CD4-positive, alpha-beta T cell treated with Interleukin-10 for 1 hour (primary cell): ENCODE measurements at regions not wholly inside any gene's neighbourhood (a gene's known extent, or its start where the extent isn't known, plus 50 kb on each side); places are given as distances from the start of the nearest gene placed in this dataset.
A peak's percentile ranks its signal among the peaks of the same experiment; 100 is the strongest.
"Not testable (repeated sequence)": the region's sequence is repeated elsewhere in the genome, so short reads cannot be mapped to it uniquely, and the experiment has no call there.

Experiments
- DNase-seq: peaks from one replicate; pipeline ENCODE4 v3.0.0-alpha.2; 2020

DNA sequence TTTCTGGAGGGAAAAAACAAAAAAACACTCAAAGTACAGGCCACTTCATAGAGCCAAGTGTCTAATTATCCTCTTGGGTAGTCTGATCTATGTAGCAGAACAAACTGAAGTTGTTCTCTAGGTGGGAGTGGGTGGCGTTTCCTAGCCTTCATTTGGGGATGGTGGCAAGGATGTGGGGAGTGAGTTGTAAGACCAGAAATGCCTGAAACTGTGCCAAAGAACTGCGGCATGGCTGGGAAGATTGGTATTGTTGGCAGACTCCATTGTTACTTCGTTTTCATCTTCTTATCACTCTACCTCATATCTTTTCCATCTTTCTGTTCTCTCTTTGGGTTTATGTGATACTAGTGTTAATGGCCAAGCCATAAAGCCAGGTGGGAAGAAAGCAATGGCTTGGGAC is 177.3 kb upstream of the DDHD1 start:
- no peak for DNase-seq

DNA sequence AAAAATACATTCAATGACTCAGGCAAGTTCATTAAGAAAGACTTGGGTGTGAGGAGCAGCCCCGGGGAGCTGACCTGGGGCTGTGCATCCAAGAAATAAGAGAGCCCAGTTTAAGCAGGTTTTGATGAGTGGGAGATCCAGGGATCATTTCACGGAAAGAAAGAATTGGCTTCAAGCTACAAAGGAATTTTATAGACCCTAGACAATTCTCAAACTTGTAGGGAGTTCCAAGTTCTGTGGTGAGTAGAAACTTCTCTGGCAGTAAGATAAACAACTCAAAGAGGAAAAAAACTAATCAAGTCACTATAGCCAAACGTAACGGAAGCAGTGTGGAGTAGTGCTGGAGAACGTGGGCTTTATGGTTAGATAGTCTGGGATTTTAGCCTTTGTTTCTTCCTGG is 175.7 kb upstream of the DDHD1 start:
- no peak for DNase-seq

DNA sequence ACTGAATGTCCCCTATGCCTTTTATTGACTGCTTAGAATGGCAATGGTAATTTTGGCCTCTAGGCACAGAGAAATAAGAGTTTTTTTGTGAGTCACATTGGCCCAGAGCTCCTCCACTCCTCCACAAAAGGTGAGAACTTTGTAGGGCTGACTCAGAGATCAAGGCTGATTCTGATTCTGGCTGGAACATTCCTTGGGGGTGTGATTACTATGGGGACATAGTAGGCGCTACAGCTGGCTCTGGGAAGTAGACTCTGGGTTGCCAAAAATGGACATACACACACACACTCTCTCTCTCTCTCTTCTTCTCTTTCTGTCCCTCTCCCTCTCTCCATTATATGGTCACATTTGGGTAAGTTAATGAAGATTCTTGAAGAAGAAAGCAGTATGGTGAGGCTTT is 174.6 kb upstream of the DDHD1 start:
- no peak for DNase-seq

DNA sequence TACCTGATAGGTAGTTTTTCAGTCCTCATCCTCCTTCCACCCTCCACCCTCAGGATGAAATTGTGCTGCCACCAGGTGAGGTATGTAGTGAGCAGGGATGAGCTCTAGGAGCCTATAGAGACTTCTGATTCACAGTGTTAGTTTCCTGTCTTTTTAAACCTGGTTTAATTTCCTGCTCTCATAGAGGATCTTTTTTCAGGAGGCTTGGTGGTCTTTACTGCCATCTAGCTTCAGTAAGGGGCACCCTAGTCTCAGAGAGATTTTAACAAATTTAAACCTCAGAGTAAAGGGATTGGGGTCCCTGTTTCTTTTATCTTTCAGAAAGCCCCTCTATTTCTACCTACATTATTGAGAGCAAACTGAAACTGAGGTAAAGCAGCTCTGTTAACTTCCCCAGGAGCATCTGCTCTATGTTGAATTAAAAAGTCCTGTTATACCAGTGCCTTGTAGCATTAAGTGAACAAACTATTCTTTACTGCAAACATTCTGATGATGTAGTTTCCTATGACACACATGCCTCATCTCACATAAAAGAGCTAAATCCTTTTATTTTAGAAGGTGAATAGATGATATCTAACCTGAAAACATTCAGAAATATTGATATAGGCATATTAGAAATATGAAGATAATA is 172.2 kb upstream of the DDHD1 start:
- no peak for DNase-seq

DNA sequence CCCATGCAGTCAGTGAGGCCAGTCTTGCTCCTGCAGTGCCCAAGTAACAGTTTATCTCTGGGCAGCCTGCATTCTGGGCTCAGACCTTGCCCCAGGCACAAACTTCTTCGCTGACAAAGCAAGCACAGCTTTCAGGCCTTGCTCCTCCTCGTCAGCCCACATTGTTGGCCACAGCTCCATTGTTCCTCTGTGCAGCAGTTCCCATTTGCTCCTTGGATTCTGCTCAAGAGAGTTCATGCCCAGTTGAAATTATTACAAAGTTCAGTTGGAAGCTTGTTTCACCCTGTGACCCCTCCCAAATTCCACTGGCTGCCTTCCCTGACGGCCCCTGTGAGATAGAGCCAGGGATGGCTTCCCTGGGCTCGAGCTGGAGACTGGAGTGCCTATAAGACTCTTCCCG is 163.4 kb upstream of the DDHD1 start:
- no peak for DNase-seq

DNA sequence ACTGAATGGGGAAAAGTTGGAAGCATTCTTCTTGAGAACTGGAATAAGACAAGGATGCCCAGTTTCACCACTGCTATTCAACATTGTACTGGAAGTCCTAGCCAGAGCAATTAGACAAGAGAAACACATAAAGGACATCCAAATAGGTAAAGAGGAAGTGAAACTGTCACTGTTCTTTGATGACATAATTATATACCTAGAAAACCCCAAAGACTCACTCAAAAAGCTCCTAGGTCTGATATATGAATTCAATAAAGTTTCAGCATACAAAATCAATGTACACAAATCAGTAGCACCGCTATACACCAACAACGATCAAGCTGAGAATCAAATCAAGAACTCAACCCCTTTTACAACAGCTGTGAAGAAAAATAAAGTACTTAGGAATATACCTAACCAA is 157.3 kb upstream of the DDHD1 start:
- DNase-seq: no peak

DNA sequence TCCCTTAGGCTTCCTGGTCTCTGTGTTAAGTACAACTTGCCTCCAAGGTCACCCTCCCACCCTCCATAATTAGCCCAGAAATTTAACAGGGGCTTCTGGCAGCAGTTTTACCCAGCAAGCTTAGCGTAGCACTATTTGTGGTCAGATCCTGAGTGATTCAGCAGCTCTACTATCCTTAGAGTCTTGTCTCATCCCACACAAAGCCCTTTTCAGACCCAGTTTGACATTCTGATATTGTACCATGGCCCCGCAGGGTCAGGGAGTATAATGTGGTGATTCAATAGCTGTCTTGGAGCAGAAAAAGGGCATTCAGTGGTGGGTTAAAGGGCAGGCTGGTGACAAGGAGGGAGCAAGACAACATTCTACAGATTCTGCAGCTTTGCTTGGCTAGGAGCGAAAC is 153.8 kb upstream of the DDHD1 start:
- no peak for DNase-seq

DNA sequence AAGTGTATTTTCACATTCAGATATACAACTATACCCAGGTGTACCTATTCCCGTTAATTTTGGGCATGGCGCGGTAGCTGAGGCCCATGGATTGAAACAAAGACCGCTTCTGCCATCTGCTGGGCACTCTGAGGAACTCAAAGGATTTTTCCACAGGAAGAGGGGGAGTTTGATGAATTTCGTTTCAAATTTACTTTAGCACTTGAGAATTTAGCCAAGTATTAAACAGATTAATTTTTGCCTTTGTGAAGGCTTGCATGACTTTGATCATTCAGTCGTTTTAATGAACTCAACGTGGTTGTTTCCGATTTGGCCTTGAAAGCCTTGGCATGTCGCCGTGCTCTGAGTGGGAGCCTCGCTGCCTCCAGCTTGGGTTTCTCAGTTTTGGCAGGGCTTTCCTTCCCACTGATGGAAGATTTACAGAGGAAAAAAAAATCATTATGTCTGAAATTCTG is 153.2 kb upstream of the DDHD1 start:
- DNase-seq: peak; percentile 46

DNA sequence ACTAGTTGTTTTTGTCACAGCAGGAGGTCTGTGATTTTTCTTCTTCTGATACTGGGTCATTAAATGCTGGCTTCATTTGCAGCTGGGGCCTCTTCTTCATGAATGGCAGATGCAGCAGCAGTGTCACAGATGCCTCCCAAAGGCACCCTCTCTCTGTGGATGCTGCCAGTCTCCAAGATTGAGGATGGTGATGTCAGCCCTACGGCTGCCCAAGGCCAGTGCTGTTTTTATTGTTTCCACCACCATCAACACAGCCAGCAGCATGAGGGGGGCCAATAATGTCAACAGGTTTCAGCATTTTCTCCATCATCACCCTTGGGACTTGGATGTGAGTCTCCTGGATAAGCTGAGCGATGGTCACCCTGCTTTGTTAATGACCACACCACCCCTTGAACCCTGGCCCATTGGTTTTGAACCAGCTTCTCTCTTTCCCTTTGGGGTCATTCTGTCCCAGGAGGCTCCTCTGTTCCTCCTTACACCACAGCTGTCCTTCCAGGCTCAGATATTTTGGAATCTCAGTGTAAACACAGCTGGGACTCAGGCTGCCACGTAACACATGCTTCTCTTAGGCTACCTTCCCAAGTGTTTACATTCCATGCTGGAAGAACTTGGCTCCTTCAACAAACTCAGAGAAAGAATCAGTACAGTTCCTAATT is 151.7 kb upstream of the DDHD1 start:
- no peak for DNase-seq

DNA sequence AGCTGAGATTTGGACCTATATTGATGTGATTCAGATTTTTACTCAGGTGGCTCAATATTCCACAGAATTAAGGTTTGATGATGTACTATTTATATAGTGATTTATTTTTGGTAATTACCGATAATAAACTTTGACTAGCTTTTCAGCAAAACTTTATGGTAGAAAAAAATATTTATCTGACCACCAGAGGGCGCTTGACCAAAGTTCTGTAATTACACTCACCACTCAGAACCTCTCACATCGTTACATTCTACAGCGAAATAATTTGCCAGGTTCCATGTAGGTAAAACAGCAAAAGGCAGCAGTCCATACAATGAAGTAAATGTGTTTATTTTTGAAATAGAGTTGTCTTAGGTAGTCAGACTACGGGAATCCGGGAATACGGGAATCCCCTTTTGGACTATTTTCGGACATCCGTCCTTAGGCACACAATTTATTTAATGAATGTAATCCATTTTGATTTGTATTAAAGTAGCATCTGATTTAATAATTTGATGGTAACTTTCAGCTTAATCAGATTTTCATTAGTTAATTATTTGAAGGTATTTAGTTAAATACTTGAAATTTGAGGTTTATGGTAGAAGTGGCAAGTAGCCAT is 143.0 kb upstream of the DDHD1 start:
- peak; percentile 56 for DNase-seq

DNA sequence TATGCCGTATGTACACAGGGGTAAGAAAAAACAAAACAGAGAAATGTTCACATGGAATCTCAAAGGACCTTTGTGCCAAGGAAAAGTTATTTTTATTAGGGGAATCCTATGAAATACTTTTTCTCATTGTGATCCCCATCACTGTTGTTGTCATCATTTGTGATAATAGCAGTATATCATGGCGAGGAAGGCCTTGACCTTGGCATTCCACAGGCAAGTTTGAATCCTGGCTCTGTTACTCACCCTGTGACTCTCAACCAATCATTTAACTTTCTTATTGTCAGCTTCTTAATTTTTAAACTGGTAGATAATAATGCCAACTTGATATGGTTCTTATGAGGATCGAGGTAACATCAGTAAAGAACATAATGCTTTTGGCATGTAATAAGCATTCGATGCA is 142.2 kb upstream of the DDHD1 start:
- DNase-seq: no peak

DNA sequence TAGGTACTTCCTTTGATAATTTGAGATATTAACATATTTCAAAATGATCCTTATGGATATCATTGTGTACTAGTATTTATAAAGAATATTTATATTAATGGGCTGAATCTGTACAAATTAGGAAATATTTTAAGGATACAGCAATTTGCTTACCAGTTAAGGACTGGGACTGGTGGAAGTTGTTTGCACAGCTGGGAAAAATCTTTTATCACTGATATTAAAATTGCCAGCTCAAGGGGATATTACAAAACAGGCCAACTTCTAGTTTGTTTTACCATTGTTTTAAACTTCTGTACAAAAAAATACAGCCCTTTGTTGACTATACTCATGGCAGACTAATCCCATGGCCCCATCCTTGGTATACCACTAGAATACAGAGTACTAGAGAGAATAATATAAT is 133.2 kb upstream of the DDHD1 start:
- DNase-seq: no peak

DNA sequence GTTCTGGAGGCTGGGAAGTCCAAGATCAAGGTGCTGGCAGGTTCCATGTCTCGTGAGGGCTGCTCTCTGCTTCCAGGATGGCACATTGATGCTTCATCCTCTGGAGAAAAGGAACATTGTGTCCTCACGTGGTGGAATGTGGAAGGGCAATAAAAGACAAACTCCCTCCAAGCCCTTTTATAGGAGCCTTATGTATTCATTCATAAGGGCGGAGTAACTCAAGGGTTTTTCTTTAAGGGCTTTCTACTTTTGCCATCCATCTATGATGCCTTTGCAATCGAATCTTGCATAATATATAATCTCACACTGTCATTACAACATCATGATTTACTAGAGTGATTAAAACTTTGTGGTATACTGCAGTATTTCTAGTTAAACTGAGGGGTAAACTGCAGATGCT is 132.7 kb upstream of the DDHD1 start:
- DNase-seq: no peak

DNA sequence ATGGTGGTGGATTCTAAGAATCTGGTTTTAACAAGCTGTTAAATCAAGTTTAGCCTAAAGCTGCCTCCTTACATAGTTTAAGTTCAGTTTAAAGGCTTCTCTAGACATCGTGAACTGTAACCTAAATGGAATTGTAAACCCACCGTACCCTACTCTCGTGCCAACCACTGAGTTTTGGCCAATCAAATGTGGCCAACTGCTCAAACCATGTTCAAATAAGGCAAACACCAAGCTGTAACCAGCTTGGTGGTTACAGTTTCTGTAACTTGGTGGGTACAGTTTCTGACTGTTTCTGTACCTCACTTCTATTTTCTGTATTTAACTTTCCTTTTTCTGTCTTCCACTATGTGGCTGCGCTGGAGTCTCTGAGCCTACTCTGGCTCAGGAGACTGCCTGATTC is 131.9 kb upstream of the DDHD1 start:
- no peak for DNase-seq

DNA sequence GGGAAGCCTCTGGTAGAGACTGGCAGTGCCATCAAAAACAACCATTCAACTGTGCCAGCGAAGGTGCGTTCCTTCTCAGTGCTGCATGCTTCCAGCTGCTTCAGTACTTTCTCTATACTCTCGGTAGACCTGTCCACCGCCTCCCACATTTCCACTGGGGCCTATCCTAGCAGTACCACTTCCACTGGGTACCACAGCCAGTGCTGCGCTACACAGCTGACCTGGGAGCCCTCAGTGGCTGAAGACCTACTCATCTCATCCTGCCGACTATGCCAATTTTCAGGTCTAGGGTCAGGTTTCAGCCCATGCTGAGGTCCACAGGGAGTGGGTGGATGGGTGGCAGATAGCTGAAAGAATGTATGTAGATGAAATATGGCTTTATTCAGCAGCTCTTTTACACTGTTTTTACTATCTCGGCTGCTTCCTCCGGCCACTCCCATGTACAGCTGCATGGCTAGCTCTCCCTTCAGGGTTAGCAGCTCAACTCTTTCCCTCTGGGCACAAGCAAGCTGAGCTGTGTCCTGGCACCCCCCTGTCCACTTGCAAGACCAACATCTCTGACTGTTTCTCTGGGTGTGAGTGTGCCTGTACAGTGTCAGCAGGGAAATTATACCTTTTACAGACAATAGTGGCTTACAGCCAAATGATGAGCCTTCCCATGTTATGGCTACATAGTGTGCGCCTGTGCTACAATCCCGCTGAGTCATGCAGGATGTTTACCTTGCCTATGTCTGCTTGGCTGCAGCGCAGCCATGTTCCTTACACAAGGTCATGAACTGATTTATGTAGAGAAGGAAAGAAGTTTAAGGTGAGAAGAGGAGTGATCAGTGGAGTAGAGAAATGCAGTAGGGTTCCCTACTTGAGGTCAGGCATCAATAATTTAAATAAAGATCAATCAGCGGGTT is 125.7 kb upstream of the DDHD1 start:
- DNase-seq: no peak

DNA sequence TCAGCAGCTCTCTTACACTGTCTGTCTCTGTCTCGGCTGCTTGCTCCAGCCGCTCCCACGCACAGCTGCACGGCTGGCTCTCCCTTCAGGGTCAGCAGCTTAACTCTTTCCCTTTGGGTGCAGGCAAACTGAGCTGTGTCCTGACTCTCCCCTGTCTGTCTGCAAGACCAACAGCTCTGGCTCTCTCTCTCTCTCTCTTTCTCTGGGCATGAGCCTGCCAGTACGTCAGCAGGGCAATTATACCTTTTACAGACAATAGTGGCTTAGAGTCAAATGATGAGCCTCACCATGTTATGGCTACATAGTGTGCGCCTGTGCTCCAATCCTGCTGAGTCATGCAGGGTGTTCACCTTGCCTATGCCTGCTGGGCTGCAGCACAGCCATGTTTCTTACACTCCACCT is 120.5 kb upstream of the DDHD1 start:
- DNase-seq: no peak

DNA sequence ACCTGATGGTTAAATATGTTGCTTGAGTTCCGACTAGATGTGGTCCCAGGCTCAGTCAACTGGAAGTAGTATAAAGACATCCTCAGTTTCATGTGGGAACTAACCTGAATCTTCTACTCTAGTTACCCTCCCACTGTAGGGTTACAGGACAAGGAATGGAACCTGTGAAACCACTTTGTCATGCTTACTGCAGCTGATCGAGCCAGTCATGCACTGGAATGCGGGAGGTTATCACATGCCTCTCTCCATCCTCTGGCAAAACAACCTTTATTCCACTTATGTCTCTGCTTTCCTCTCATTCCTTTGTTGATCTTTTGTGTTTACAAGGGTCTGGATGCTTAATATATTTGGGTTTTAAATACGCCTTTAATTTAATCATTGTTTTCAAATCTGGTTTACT is 111.9 kb upstream of the DDHD1 start:
- DNase-seq: no peak

DNA sequence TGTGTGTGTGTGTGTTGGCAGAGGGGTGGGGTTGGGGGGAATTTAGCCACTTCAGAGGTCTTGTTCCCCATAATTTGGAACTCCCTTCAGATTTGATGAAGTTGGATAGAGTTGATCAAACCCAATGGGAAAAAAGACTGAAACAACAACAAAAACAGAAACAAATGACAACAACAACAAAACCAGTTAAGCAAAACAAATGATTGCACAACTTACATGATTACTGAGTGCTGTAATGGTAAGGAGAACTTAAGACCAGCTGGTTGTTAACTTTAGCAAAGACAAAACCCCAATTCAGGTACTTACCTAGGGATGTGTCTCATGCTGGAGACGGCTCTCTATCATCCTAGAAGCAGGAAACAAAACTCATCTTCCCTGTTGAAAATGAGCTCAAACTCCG is 107.8 kb upstream of the DDHD1 start:
- DNase-seq: no peak

DNA sequence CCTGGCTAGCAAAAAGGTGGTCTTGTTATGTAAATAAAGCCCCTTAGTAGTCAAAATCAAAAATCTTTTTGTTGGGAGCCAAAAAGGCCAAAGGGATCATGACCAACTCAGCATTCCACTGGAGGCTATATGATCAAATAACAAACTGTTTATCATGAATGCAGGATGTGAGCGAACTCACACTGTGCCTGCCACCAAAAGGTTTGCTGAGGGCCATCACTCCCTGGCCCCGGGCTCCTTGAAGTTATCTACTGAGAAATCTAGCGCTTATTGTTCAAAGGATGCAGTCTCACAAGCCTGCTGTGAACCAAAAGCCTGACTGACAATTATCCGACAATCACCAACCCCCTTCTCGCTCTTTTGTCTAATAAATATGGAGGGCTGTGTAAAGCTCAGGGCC is 107.2 kb upstream of the DDHD1 start:
- no peak for DNase-seq

DNA sequence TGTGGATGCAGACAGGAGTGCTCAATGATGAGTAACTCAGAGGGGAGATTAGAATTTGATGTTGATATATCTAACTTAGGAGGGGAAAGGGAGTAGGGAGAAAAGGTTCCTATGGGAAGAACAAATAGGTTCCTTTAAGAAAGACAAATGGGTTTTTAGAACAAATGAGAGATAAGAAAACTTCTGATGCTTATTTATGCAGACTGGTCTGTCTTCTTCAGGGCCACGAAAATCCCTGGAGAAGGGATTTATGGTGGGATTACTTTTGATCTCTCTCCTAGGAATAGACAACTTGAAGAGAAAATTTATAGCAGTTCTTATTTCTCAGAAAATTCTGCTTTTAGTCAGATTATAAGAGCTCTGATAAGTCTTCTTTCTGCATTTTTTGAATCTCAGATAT is 99.0 kb upstream of the DDHD1 start:
- no peak for DNase-seq

DNA sequence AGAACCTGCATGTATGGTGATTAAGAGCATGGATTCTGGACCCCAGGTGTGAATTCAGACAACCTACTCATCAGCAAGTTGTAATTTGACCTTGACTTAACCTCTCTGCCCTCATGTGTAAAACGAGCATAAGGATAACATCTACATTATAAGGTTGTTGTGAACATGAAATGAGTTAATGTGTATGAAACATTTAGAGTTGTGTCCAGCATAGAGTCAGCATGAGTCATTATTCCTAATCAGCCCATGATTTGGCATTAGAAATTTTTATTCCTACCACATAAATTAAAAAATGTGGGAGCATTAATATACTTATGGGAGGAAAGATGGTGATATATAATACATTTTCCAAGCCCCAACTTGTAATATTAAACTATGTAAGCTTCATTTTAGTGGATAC is 95.9 kb upstream of the DDHD1 start:
- DNase-seq: no peak

DNA sequence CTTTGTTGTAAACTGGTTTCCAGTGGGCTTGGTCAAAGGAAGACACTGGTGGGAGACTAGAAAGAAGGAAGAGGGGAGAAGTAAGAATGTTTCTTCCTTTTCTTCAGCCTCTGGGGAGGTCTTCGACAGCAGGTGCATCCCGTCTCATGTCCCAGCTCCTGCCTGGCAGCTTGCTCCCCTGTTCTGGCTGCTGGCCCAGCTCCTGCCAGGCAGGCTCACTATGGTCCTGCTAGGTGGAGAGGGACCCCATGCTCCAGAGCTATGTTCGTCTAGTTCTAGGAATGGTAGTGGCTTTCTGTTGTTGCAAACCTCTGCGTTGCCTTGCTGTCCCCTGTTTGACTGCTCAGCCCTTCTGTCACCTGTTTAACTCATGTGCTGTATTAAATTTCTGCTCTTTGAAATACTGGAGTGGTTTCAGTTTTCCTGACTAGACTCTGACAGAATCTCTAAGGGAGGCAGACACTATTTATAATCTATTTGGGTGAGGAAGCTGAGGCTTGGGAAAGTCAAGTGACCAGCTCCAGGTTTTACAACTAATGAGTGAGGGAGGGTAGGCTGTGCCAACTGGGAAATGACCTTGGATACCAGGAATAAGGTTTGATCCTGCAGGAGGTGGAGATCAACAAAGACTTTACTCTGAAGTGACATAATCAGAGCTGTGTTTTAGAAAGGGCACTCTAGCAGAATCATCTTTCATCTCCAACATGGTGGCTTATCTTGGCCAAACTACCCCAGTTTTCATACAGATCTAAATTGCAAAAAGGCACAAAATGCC is 94.7 kb upstream of the DDHD1 start:
- DNase-seq: no peak

DNA sequence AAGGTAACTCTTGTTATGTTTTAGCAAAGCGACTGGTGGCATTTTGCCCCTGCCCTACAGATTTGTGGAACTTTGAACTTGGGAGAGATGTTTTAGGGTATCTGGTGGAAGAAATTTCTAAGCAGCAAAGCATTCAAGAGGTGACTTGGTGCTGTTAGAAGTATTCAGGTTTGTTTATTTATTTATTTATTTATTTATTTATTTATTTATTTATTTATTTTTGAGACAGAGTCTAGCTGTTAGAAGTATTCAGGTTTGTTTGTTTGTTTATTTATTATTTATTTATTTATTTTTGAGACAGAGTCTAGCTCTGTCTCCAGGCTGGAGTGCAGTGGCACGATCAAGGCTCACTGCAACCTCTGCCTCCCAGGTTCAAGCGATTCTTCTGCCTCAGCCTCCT is 89.8 kb upstream of the DDHD1 start:
- not testable (repeated sequence) for DNase-seq
